ENCODE measurements at regions not wholly inside any gene's neighbourhood (a gene's known extent, or its start where the extent isn't known, plus 50 kb on each side); places are given as distances from the start of the nearest gene placed in this dataset.
"Not testable (repeated sequence)": the region's sequence is repeated elsewhere in the genome, so short reads cannot be mapped to it uniquely, and the experiment has no call there.

- no peaks in the 10 kb centered on the region for H3K4me1 ChIP-seq (ENCODE audit: control insufficient read depth in 1 of 2, low read depth in 2 of 2)
- peaks cover 3% of the 10 kb centered on the region for H3K9me3 ChIP-seq
- DNase-seq (ENCODE audit: low spot score) (no peak), ATAC-seq (ENCODE audit: insufficient number of reproducible peaks, low FRiP score, low read depth) (no peak)
- no peak overlapping the region for H3K27ac ChIP-seq
- no peaks in the 10 kb centered on the region for H3K27me3 ChIP-seq (replicated peaks; ENCODE audit: insufficient read depth)
- no peak overlapping the region for H3K4me3 ChIP-seq
- no peaks in the 10 kb centered on the region for H3K36me3 ChIP-seq
- no peak for TF ChIP-seq CTCF (IDR thresholded peaks at IDR 0.05)
Measured at GRCh38 chr12:131395971-131396573, 314.8 kb upstream of the SFSWAP start.

- no peaks in the 10 kb centered on the region for H3K27me3 ChIP-seq (replicated peaks; ENCODE audit: insufficient read depth)
- no peak overlapping the region for H3K4me3 ChIP-seq
- H3K36me3 ChIP-seq, result no peaks in the 10 kb centered on the region
- ATAC-seq (ENCODE audit: insufficient number of reproducible peaks, low FRiP score, low read depth) (no peak), DNase-seq (ENCODE audit: low spot score) (no peak)
- no peaks in the 10 kb centered on the region for H3K4me1 ChIP-seq (ENCODE audit: control insufficient read depth in 1 of 2, low read depth in 2 of 2)
- TF ChIP-seq CTCF (IDR thresholded peaks at IDR 0.05), result no peak
- no peak overlapping the region for H3K27ac ChIP-seq
- H3K9me3 ChIP-seq, result peaks cover 3% of the 10 kb centered on the region
Measured at GRCh38 chr12:131397493-131398181, 313.3 kb upstream of the SFSWAP start.

- Histone ChIP-seq H3K9me3 (peaks cover 3% of the 10 kb centered on the region), H3K4me3 (no peak overlapping the region), H3K36me3 (no peaks in the 10 kb centered on the region), H3K27ac (no peak overlapping the region), H3K27me3 (replicated peaks; ENCODE audit: insufficient read depth) (no peaks in the 10 kb centered on the region), H3K4me1 (ENCODE audit: control insufficient read depth in 1 of 2, low read depth in 2 of 2) (no peaks in the 10 kb centered on the region)
- DNase-seq (ENCODE audit: low spot score) (no peak), ATAC-seq (ENCODE audit: insufficient number of reproducible peaks, low FRiP score, low read depth) (no peak)
- no peak for TF ChIP-seq CTCF (IDR thresholded peaks at IDR 0.05)
Measured at GRCh38 chr12:131399000-131399399, 311.9 kb upstream of the SFSWAP start.

GRCh38 chr12:131400668-131401294 lies 310.1 kb upstream of the SFSWAP start:
- not testable (repeated sequence) for H3K4me1 ChIP-seq (ENCODE audit: control insufficient read depth in 1 of 2, low read depth in 2 of 2)

GRCh38 chr12:131401907-131402633 lies 308.8 kb upstream of the SFSWAP start:
- H3K9me3 ChIP-seq; DNase-seq (ENCODE audit: low spot score); ATAC-seq (ENCODE audit: insufficient number of reproducible peaks, low FRiP score, low read depth); H3K4me3 ChIP-seq; H3K4me1 ChIP-seq (ENCODE audit: control insufficient read depth in 1 of 2, low read depth in 2 of 2); H3K36me3 ChIP-seq; H3K27ac ChIP-seq; H3K27me3 ChIP-seq (replicated peaks; ENCODE audit: insufficient read depth): not testable (repeated sequence)

More at GRCh38 chr12:131400668-131401294, 310.1 kb upstream of the SFSWAP start:
- not testable (repeated sequence) for DNase-seq (ENCODE audit: low spot score); ATAC-seq (ENCODE audit: insufficient number of reproducible peaks, low FRiP score, low read depth); H3K27me3 ChIP-seq (replicated peaks; ENCODE audit: insufficient read depth); H3K27ac ChIP-seq; H3K4me3 ChIP-seq; H3K36me3 ChIP-seq; H3K9me3 ChIP-seq

Measured in thoracic aorta (tissue), 2 donors.